Vagina (tissue), 2 donors: ENCODE measurements at regions not wholly inside any gene's neighbourhood (a gene's known extent, or its start where the extent isn't known, plus 50 kb on each side); places are given as distances from the start of the nearest gene placed in this dataset.

Experiments
- CTCF ChIP-seq, 3 experiments: fragments of 450-650 bp in 2 of 3; fragments of 200-600 bp in 1 of 3; sonication (generic) in 1 of 3; IDR thresholded peaks; one replicate each; pipeline ENCODE4 v1.5.1; 2017 to 2019; ENCODE audit warnings: antibody characterized with exemption in 3 of 3, mild to moderate bottlenecking in 2 of 3, moderate library complexity in 2 of 3
- POLR2A ChIP-seq, 2 donors: fragments of 450-650 bp; IDR thresholded peaks; one replicate each; pipeline ENCODE4 v1.6.1; 2017; ENCODE audit warnings: antibody characterized with exemption in 2 of 2, mild to moderate bottlenecking in 2 of 2, moderate library complexity in 2 of 2

DNA sequence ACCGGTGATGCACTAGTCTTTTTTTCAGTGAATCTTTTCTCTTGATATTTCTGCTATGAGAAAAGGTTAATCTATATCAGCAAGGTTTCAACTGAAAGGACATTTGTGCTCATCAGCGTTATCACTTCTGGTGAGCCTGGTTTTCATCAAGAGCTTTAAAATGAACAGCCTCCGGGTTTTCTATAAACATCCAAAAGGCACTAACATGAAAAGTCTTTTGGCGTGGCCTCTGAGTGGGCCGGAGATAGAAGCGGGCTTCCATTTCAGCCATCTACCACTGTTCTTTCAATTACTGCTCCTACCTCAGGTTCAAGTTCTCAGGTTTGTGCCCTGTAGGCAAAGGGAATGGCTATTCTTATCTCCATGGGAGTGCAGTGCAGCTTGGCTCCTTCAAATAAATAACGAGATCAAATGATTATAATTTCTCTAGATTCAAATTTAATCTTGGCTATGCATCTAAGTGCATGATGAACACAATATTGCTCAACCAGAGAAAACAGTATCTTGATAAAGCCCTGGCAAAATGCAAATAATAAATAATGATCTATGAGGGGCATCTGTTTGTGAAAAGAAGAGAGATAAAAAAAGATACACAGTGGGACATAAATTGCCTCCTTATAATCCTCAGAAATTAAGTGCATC, 314.8 kb downstream of the CDH2 start:
- TF ChIP-seq CTCF (IDR thresholded peaks at IDR 0.05) (no peak), POLR2A (IDR thresholded peaks at IDR 0.05) (no peak)
